ENCODE measurements at regions not wholly inside any gene's neighbourhood (a gene's known extent, or its start where the extent isn't known, plus 50 kb on each side); places are given as distances from the start of the nearest gene placed in this dataset.

- Histone ChIP-seq H3K4me1 (no peaks in the 10 kb centered on the region), H3K27me3 (ENCODE audit: low read depth) (no peaks in the 10 kb centered on the region), H3K36me3 (no peaks in the 10 kb centered on the region), H3K4me3 (no peak overlapping the region), H3K27ac (replicated peaks) (no peak overlapping the region), H3K9me3 (replicated peaks) (peaks cover 43% of the 10 kb centered on the region)
- intact Hi-C loops (cut with micrococcal nuclease), result no loop called here
- no peak for DNase-seq
- no peak for TF ChIP-seq CTCF (IDR thresholded peaks at IDR 0.05; ENCODE audit: borderline replicate concordance)
Observed at GRCh38 chr10:56763090-56763489, 402.0 kb upstream of the ZWINT start.

- TF ChIP-seq CTCF (IDR thresholded peaks at IDR 0.05; ENCODE audit: borderline replicate concordance), result no peak
- Histone ChIP-seq H3K4me1 (no peaks in the 10 kb centered on the region), H3K9me3 (replicated peaks) (no peaks in the 10 kb centered on the region), H3K36me3 (no peaks in the 10 kb centered on the region), H3K27me3 (ENCODE audit: low read depth) (no peaks in the 10 kb centered on the region), H3K4me3 (no peak overlapping the region), H3K27ac (replicated peaks) (no peak overlapping the region)
- no peak for DNase-seq
- intact Hi-C loops (cut with micrococcal nuclease), result no loop called here
Observed at GRCh38 chr10:56745490-56745889, 384.4 kb upstream of the ZWINT start.

GRCh38 chr10:56728349-56728748 lies 367.3 kb upstream of the ZWINT start:
- TF ChIP-seq CTCF (IDR thresholded peaks at IDR 0.05; ENCODE audit: borderline replicate concordance), result no peak
- intact Hi-C loops (cut with micrococcal nuclease), result no loop called here
- Histone ChIP-seq H3K4me3 (no peak overlapping the region), H3K36me3 (no peaks in the 10 kb centered on the region), H3K27ac (replicated peaks) (no peak overlapping the region), H3K9me3 (replicated peaks) (peaks cover 23% of the 10 kb centered on the region), H3K27me3 (ENCODE audit: low read depth) (no peaks in the 10 kb centered on the region), H3K4me1 (no peaks in the 10 kb centered on the region)
- DNase-seq, result no peak

GRCh38 chr10:56722912-56723311 lies 361.9 kb upstream of the ZWINT start:
- intact Hi-C loops (cut with micrococcal nuclease), result no loop called here
- Histone ChIP-seq H3K9me3 (replicated peaks) (peaks cover 18% of the 10 kb centered on the region), H3K27me3 (ENCODE audit: low read depth) (no peaks in the 10 kb centered on the region), H3K4me3 (no peak overlapping the region), H3K4me1 (no peaks in the 10 kb centered on the region), H3K36me3 (no peaks in the 10 kb centered on the region), H3K27ac (replicated peaks) (no peak overlapping the region)
- no peak for DNase-seq
- no peak for TF ChIP-seq CTCF (IDR thresholded peaks at IDR 0.05; ENCODE audit: borderline replicate concordance)

GRCh38 chr10:56715262-56715661 lies 354.2 kb upstream of the ZWINT start:
- intact Hi-C loops (cut with micrococcal nuclease), result no loop called here
- no peak for TF ChIP-seq CTCF (IDR thresholded peaks at IDR 0.05; ENCODE audit: borderline replicate concordance)
- no peaks in the 10 kb centered on the region for H3K36me3 ChIP-seq
- no peak overlapping the region for H3K27ac ChIP-seq (replicated peaks)
- H3K4me1 ChIP-seq, result no peaks in the 10 kb centered on the region
- no peak for DNase-seq
- no peaks in the 10 kb centered on the region for H3K27me3 ChIP-seq (ENCODE audit: low read depth)
- no peak overlapping the region for H3K4me3 ChIP-seq
- no peaks in the 10 kb centered on the region for H3K9me3 ChIP-seq (replicated peaks)

- Histone ChIP-seq H3K4me3 (no peak overlapping the region), H3K27me3 (ENCODE audit: low read depth) (no peaks in the 10 kb centered on the region), H3K4me1 (no peaks in the 10 kb centered on the region), H3K9me3 (replicated peaks) (no peaks in the 10 kb centered on the region), H3K36me3 (no peaks in the 10 kb centered on the region), H3K27ac (replicated peaks) (no peak overlapping the region)
- intact Hi-C loops (cut with micrococcal nuclease), result no loop called here
- no peak for DNase-seq
- no peak for TF ChIP-seq CTCF (IDR thresholded peaks at IDR 0.05; ENCODE audit: borderline replicate concordance)
Observed at GRCh38 chr10:56698506-56698905, 337.4 kb upstream of the ZWINT start.

Measured in left ventricle myocardium inferior (tissue), 1 donor.